GM10266 (cell line): ENCODE measurements at regions not wholly inside any gene's neighbourhood (a gene's known extent, or its start where the extent isn't known, plus 50 kb on each side); places are given as distances from the start of the nearest gene placed in this dataset.

Experiments
- DNase-seq: peaks from one replicate; pipeline ENCODE4 v3.0.0; 2012; ENCODE audit errors: extremely low spot score
- CTCF ChIP-seq: IDR thresholded peaks from 2 replicates; pipeline ENCODE4 v1.5.1; 2012; ENCODE audit warnings: mild to moderate bottlenecking, low read depth; ENCODE audit not compliant: control insufficient read depth, insufficient read depth; ENCODE audit errors: missing control alignments

- no peak for DNase-seq
- TF ChIP-seq CTCF: no peak
Observed at GRCh38 chr4:13084210-13084609, 399.9 kb downstream of the RAB28 start.

DNA sequence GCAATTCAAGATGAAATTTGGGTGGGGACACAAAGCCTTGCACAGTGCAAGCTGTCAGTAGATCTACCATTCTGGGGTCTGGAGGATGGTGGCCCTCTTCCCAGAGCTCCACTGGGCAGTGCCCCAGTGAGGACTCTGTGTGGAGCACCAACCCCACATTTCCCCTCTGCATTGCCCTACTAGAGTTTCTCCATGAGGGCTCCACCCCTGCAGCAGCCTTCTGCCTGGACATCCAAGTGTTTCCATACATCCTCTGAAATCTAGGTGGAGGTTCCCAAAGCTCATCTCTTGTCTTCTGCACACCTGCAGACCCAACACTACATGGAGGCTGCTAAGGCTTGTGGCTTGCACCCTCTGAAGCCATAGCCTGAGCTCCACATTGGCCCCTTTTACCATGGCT, 402.3 kb downstream of the RAB28 start:
- no peak for DNase-seq
- TF ChIP-seq CTCF: no peak

DNA sequence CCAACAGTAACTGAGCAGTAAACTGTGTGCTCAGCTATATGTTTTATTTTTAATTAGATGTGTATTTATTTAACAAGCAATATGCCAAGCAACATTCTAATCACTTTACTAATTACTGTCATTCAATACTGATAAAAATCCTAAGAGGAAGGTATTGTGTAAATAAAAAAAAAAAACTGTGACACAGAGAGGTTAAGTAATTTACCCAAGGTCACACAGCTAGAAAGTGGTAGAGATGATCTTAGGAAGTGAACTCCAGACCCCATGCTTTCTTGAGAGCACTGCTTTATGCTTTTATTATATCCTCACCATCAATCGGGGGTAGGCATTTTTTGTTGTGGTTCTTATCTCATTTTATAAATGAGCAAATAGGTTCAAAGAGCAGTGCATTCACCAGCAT, 417.1 kb downstream of the RAB28 start:
- DNase-seq: no peak
- no peak for TF ChIP-seq CTCF

DNA sequence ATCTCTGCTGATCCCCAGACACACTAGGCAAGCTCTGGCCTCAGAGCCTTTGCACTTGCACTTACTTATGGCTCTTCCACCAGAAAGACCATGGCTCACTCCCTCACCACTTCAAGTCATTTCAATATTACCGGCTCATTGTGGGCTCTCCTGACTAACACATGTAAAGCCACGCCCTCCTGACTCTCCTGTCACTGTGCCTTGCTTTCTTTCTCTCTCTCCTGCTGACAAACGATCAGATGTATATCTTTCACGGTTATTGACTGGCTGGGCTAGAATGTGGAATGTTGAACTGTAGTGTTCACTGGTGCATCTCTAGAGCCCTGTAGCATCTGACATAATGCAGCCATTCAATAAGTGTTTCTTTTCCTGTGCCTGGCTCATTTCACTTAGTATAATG, 425.1 kb downstream of the RAB28 start:
- TF ChIP-seq CTCF: no peak
- no peak for DNase-seq

DNA sequence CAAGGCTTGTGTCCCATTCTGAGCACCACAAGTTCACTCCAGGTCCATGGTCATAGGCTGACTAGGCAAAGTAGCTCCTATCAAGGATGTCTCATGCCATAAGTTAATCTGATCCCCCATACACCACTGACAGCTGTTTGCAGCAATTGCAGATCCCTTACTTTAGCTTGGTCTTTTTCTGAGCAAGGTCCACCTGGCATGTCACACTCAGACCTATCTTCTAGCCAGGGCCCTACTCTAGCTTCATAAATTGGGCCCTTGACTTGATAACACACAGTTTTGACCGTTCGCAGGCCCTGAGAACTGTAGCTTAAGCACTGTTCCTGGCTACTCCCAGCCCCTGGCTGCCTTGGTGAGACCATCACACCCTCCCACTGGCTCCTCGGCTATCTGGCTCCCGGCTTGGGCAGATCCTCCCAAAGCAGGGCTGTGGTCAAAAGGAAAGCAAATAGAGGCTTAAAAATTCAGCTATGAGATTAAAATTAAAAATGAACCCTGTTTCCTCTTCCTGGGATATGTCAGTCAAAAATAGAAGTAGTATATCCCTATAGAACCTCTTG, 427.4 kb downstream of the RAB28 start:
- TF ChIP-seq CTCF: no peak
- DNase-seq: no peak

DNA sequence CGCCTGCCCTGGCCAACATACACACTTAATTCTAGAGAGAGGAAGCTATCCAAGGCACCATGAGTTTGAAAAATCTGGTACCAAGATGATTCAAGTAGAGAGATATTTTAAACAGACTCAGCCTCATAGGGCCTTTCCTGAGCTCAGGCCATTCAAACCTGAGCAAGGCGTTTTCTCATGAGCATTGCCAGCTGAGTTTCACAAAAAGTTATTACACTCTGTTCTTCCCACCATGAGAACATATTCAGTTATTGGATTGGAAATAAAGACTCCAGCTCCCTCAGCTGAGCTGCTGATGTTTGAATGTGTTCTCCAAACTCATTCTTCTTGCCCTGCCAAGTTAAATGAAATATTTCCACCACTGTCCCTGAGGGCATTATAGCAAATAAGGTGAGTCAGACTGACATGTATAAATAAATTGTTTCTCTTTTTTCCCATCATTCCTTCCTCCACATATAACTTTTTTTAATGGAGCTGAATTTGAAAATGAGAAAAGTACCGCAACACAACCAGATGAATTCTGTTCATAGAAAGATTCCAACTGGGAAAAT, 429.6 kb downstream of the RAB28 start:
- DNase-seq: no peak
- no peak for TF ChIP-seq CTCF

GRCh38 chr4:13047591-13047990, 436.5 kb downstream of the RAB28 start:
- TF ChIP-seq CTCF: no peak
- DNase-seq: no peak
